ENCODE measurements at regions not wholly inside any gene's neighbourhood (a gene's known extent, or its start where the extent isn't known, plus 50 kb on each side); places are given as distances from the start of the nearest gene placed in this dataset.

DNA sequence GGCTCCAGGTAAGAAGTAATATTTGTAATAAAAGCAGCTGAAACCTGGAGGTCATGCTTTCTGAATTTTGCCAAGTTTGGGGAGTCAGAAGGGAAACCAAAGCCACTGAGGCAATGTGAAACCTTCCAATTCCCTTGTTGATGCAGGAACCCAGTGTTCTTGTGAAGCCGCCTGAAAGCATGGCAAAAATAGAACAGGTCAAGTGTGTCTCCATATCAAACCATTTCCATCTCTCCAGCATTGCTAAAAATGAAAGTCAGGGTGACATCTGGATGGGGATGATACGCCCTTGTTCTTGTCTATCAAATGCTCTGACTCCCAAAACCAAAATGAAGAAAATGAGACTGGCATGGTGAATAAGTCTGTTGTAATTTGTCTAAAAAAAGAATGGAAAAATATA, 362.5 kb downstream of the VPS13C start:
- peaks cover 17% of the 10 kb centered on the region for H3K27me3 ChIP-seq (ENCODE audit: low read depth, low read length)
- no peak overlapping the region for H2AFZ ChIP-seq (ENCODE audit: low read depth, low read length)
- TF ChIP-seq, protein P1, sequence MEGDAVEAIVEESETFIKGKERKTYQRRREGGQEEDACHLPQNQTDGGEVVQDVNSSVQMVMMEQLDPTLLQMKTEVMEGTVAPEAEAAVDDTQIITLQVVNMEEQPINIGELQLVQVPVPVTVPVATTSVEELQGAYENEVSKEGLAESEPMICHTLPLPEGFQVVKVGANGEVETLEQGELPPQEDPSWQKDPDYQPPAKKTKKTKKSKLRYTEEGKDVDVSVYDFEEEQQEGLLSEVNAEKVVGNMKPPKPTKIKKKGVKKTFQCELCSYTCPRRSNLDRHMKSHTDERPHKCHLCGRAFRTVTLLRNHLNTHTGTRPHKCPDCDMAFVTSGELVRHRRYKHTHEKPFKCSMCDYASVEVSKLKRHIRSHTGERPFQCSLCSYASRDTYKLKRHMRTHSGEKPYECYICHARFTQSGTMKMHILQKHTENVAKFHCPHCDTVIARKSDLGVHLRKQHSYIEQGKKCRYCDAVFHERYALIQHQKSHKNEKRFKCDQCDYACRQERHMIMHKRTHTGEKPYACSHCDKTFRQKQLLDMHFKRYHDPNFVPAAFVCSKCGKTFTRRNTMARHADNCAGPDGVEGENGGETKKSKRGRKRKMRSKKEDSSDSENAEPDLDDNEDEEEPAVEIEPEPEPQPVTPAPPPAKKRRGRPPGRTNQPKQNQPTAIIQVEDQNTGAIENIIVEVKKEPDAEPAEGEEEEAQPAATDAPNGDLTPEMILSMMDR (IDR thresholded peaks at IDR 0.05; ENCODE audit: low read depth, low read length): no peak
- TF ChIP-seq EZH2phosphoT487 (IDR thresholded peaks at IDR 0.05; ENCODE audit: low read depth): no peak
- H3K4me1 ChIP-seq (ENCODE audit: low read length): no peaks in the 10 kb centered on the region
- H3K4me3 ChIP-seq (ENCODE audit: low read length): no peak overlapping the region
- H3K9me3 ChIP-seq (ENCODE audit: insufficient read depth, low read length): no peaks in the 10 kb centered on the region
- H3K9ac ChIP-seq (ENCODE audit: low read length): no peak overlapping the region
- H4K20me1 ChIP-seq (ENCODE audit: insufficient read depth, low read length): no peaks in the 10 kb centered on the region
- no peaks in the 10 kb centered on the region for H3K79me2 ChIP-seq (ENCODE audit: low read length)
- H3K4me2 ChIP-seq (ENCODE audit: low read length): no peak overlapping the region
- no peak overlapping the region for H3K27ac ChIP-seq (ENCODE audit: low read length)
- no peaks in the 10 kb centered on the region for H3K36me3 ChIP-seq (replicated peaks; ENCODE audit: low read depth, low read length)

DNA sequence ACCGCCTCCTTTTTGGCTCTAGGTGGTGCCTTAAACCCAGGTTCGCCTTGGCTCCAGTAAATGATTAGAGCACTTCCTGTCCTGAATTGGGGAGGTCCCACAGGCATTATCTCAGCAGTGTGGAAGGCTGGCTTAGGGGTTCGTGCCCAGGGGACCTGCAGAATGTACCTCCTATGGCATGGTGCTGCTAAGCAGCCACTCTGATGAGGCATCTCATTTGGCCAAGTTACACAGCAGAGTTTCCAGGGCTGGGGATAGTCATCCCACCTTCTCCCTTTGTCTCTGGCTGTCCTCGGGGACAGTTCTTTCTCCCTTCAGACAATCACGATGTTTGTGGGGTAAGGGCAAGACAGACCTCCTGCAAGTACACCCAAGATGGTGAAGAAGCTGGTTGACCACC, 371.2 kb downstream of the VPS13C start:
- TF ChIP-seq, protein P1 (IDR thresholded peaks at IDR 0.05; ENCODE audit: low read depth, low read length): no peak
- no peak for TF ChIP-seq EZH2phosphoT487 (IDR thresholded peaks at IDR 0.05; ENCODE audit: low read depth)
- Histone ChIP-seq H3K4me2 (ENCODE audit: low read length) (no peak overlapping the region), H3K27ac (ENCODE audit: low read length) (no peak overlapping the region), H3K4me3 (ENCODE audit: low read length) (no peak overlapping the region), H4K20me1 (ENCODE audit: insufficient read depth, low read length) (no peaks in the 10 kb centered on the region), H3K4me1 (ENCODE audit: low read length) (no peaks in the 10 kb centered on the region), H2AFZ (ENCODE audit: low read depth, low read length) (no peak overlapping the region), H3K79me2 (ENCODE audit: low read length) (no peaks in the 10 kb centered on the region), H3K27me3 (ENCODE audit: low read depth, low read length) (peaks cover 11% of the 10 kb centered on the region), H3K36me3 (replicated peaks; ENCODE audit: low read depth, low read length) (no peaks in the 10 kb centered on the region), H3K9me3 (ENCODE audit: insufficient read depth, low read length) (no peaks in the 10 kb centered on the region), H3K9ac (ENCODE audit: low read length) (no peak overlapping the region)

DNA sequence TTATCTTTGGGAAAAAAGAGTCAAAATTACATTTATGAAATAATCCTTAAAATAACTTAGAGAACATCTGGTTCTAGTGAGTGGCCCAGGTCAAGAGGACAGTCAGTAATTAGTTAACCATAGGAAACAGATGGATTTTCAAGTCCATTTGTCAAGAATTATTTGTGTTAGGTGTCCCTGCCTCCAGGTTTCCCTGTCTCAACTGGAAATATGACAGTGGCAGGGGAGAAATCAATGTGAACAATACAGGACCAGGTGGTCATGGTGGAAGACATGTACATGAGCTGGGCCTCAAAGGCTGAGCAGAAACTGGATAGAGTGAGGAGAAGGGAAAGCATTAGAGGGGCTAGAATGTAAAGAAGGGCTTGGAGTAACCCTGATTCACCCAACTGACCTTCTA, 372.6 kb downstream of the VPS13C start:
- Histone ChIP-seq H3K9me3 (ENCODE audit: insufficient read depth, low read length) (no peaks in the 10 kb centered on the region), H3K27me3 (ENCODE audit: low read depth, low read length) (peaks cover 7% of the 10 kb centered on the region), H3K4me3 (ENCODE audit: low read length) (no peak overlapping the region), H3K4me1 (ENCODE audit: low read length) (no peaks in the 10 kb centered on the region), H3K36me3 (replicated peaks; ENCODE audit: low read depth, low read length) (no peaks in the 10 kb centered on the region), H3K4me2 (ENCODE audit: low read length) (no peak overlapping the region), H3K79me2 (ENCODE audit: low read length) (no peaks in the 10 kb centered on the region), H3K9ac (ENCODE audit: low read length) (no peak overlapping the region), H4K20me1 (ENCODE audit: insufficient read depth, low read length) (no peaks in the 10 kb centered on the region), H2AFZ (ENCODE audit: low read depth, low read length) (no peak overlapping the region), H3K27ac (ENCODE audit: low read length) (no peak overlapping the region)
- no peak for TF ChIP-seq EZH2phosphoT487 (IDR thresholded peaks at IDR 0.05; ENCODE audit: low read depth)
- TF ChIP-seq, protein P1 (IDR thresholded peaks at IDR 0.05; ENCODE audit: low read depth, low read length): no peak

DNA sequence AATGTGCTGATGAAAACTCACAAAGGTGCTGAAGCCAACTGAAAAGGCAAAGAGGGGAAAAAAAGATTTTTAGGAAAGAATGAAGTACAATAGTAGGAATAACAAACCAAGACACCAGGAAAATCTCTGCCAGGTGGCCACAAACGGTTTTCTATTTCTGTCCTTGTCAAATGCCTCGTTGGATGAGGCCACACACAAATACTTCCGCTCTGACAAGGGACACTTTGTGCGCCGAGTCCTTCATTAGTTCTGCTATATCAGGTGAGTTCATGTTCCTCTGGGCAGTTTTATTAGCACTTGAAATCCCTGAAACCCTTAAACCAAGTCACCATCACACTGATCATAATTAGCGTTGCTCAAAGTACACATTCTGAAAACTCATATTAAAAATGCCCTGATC, 373.1 kb downstream of the VPS13C start:
- Histone ChIP-seq H3K27ac (ENCODE audit: low read length) (no peak overlapping the region), H3K79me2 (ENCODE audit: low read length) (no peaks in the 10 kb centered on the region), H3K9ac (ENCODE audit: low read length) (no peak overlapping the region), H2AFZ (ENCODE audit: low read depth, low read length) (no peak overlapping the region), H3K4me1 (ENCODE audit: low read length) (no peaks in the 10 kb centered on the region), H3K4me3 (ENCODE audit: low read length) (no peak overlapping the region), H4K20me1 (ENCODE audit: insufficient read depth, low read length) (no peaks in the 10 kb centered on the region), H3K27me3 (ENCODE audit: low read depth, low read length) (peaks cover 1% of the 10 kb centered on the region), H3K36me3 (replicated peaks; ENCODE audit: low read depth, low read length) (no peaks in the 10 kb centered on the region), H3K9me3 (ENCODE audit: insufficient read depth, low read length) (no peaks in the 10 kb centered on the region), H3K4me2 (ENCODE audit: low read length) (no peak overlapping the region)
- TF ChIP-seq EZH2phosphoT487 (IDR thresholded peaks at IDR 0.05; ENCODE audit: low read depth): no peak
- TF ChIP-seq, protein P1 (IDR thresholded peaks at IDR 0.05; ENCODE audit: low read depth, low read length): no peak

All from OCI-LY3 (cell line).